Astrocyte of the hippocampus (primary cell): ENCODE measurements at regions not wholly inside any gene's neighbourhood (a gene's known extent, or its start where the extent isn't known, plus 50 kb on each side); places are given as distances from the start of the nearest gene placed in this dataset.
"Not testable (repeated sequence)": the region's sequence is repeated elsewhere in the genome, so short reads cannot be mapped to it uniquely, and the experiment has no call there.

ENCODE experiments used
- DNase-seq: peaks from one replicate; pipeline ENCODE4 v3.0.0; 2011; ENCODE audit warnings: low read depth, low spot score

GRCh38 chr4:111999801-112000200 is 145.5 kb upstream of the FAM241A start:
- no peak for DNase-seq

DNA sequence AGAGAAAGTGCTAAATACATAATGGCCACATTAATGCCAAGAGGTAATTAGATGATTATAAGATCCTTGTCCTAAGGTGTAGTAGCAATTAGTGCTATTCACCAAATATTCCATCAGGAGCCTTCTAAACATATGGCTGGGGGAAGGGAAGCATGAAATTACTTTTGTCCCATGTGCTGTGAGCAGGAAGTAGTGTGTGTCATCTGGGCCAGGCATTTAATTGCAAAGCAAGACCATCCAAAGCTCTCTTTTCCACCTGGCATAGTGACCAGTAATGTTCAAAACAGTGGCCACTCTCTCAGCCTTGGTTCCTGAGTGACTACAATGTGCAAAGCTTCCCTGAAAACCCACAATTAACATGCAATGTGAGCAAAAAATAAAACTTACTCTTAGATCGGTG is 144.2 kb upstream of the FAM241A start:
- no peak for DNase-seq

- DNase-seq: peak; percentile 3
Measured at GRCh38 chr4:112002248-112002661, 143.0 kb upstream of the FAM241A start.

GRCh38 chr4:112003231-112003907 is 141.9 kb upstream of the FAM241A start:
- DNase-seq: no peak

DNA sequence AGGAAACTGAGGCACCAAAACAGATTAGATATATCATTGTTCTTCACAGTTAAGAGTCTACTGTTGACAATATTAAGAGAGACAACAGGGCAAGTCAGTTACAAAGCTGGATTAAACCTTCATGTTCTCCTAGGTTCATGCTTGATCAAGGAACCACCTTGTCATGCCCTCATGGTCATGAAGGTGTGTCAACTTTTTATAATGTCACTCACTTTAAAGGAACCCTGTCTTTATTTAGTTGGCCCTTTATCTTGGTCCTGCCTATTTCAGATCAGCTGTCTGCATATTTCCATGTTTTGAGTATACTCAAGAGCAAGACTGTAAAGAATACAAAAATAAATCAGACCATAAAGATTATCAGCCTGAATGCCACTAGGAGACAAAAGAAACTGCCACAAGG is 140.2 kb upstream of the FAM241A start:
- DNase-seq: no peak

- no peak for DNase-seq
Measured at GRCh38 chr4:112007391-112007790, 137.9 kb upstream of the FAM241A start.

DNA sequence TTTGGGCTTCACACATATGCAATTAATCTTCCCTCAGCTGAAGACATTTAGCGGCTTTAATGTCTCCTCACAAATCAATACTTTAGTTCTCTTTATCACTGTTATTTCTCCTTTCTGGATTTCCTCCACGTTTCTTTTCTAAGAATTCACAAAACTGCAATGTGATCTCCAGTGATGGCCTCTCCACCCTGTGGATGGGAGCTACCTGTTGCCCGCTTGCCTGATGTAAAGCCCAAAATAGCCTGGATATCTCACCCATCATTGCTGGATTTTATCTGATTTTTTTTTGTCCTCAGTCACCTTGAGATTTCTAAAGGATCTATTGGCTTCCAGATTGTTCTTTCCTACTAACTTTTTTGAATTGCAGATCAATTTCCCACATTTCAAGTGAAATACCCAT is 129.3 kb upstream of the FAM241A start:
- no peak for DNase-seq

DNA sequence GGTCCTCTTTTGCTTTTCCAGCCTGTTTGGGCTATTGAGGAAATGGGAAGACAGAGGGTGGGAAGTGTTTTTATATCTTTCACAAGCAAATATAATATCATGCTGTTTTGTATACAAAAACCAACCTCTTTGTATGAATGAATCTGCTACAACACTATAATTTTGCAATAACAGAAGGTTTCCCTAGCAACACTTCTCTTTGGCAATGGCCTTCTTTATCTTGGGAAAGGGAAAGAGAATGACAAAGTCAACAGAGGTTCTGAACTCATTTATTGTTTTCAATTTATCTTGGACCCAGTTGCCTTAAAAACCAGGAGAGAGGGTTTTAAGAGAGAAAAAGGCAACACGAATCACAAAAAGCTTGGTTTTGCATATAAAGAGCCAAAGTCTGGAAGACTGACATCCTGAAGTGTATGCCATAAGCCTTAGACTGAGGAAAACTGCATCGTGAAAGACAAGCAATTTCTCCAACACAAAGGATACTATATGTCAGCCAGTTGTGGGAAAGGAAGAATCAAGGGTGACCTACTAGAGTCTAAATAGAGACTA is 121.8 kb upstream of the FAM241A start:
- DNase-seq: no peak

DNA sequence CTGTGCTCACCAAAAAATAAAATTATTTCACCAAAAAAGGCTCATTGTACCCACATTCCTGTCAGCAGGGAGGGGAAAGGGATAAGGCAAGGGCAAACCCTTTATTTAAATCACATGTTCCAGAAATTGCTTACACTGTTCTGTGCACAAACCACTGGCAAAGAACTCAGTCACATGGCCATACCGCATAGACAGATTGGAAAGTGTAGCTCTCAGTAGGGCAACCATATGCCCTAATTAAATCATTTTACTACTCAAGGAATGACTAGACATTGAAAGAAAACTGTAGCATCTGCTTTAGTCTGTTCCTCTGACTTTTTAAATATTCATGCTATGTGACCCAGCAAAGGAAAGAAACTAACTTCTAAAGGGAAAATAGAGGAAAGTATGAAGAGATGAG is 119.2 kb upstream of the FAM241A start:
- no peak for DNase-seq

- DNase-seq: no peak
Measured at GRCh38 chr4:112029771-112030171, 115.5 kb upstream of the FAM241A start.

DNA sequence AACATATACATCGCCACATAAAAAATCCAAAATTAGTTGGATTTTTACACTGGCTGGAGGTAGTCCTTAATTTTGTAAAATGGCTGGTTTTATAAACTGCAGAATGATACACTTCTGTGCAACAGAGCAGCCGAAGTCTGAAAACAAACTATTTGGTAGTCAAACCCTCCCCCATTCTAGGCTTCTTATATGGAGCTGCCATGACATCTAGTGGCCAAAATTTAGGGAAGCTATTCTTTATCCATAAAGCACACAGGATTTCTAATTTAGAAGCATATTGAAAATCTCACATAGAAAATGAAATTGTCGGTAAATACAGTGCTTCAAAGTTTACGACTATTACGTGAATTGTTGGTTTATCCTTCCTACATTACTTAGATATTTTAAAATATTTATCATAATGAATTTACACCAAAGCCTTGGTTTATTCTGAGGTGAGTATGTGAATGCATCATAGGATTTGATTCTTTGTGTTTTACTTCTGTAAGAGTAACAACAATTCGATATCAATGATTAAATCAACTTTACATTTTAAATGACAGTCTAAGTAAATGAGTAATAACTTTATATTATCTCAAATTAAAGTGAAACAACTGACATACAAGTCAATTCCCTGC is 113.4 kb upstream of the FAM241A start:
- DNase-seq: peak; percentile 69

GRCh38 chr4:112036886-112037285 is 108.4 kb upstream of the FAM241A start:
- DNase-seq: no peak

- peak; percentile 18 for DNase-seq
Measured at GRCh38 chr4:112038861-112039260, 106.4 kb upstream of the FAM241A start.

GRCh38 chr4:112049119-112049518 is 96.1 kb upstream of the FAM241A start:
- DNase-seq: not testable (repeated sequence)

GRCh38 chr4:112053825-112054350 is 91.4 kb upstream of the FAM241A start:
- DNase-seq: no peak

- no peak for DNase-seq
Measured at GRCh38 chr4:112055100-112055499, 90.2 kb upstream of the FAM241A start.

DNA sequence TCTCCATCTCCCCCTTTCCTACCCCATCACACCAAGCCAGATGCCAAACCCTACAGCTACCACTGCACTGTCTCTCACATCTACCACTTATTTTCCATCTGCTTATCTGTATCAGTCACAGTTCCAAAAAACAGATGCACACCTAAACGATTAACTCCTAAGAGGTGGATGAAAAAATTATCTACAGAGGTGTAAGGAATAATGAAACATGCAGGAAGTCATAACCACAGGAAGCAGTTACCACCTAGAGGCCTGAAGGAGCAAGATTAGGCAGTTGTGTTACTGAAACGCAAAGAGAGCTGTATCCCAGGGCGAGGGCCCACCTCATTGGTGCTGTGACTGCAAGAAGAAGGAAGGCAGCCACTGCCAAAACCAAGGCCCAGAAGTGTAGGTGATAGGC is 87.8 kb upstream of the FAM241A start:
- no peak for DNase-seq

- no peak for DNase-seq
Measured at GRCh38 chr4:112058433-112058832, 86.8 kb upstream of the FAM241A start.

GRCh38 chr4:112060212-112060611 is 85.0 kb upstream of the FAM241A start:
- DNase-seq: peak; percentile 18

GRCh38 chr4:112061207-112061817 is 83.9 kb upstream of the FAM241A start:
- DNase-seq: peak; percentile 2

GRCh38 chr4:112063260-112063659 is 82.0 kb upstream of the FAM241A start:
- DNase-seq: no peak

DNA sequence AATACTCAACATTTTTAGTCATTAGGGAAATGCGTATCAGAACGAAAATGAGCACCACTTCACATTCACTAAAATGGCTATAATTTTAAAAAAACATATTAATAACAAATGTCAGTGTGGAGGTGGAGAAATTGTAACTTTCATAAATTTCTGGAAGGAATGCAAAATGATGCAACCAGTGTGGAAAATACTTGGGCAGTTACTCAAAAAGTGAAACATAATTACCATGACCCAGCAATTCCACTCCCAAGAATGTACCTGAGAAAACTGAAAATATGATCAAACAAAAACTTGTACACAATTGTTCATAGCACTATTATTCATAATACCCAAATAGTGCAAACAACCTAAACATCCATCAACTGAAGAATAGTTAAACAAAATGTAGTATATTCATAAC is 76.1 kb upstream of the FAM241A start:
- no peak for DNase-seq

DNA sequence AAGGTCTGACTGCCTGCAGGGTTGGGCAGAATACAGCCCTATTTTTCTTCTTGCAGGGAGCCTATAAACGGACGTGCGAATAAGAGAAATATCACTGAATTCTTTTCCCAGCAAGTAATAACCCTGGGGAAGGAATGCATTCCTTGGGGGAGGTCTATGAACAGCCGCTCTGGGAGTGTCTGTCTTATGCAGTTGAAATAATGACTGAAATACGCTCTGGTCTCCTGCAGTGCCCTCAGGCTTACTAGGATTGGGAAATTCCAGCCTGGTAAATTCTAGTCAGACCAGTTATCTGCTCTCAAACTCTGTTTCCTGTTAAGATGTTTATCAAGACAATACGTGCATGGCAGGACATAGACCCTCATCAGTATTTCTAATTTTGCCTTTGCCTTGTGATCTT is 72.1 kb upstream of the FAM241A start:
- DNase-seq: no peak
